Suppressor macrophage (primary cell): ENCODE measurements at regions not wholly inside any gene's neighbourhood (a gene's known extent, or its start where the extent isn't known, plus 50 kb on each side); places are given as distances from the start of the nearest gene placed in this dataset.
A peak's percentile ranks its signal among the peaks of the same experiment; 100 is the strongest.

Experiments
- DNase-seq, 4 experiments: peaks; one replicate each; pipeline ENCODE4 v3.0.0-alpha.2; 2020 to 2022

DNA sequence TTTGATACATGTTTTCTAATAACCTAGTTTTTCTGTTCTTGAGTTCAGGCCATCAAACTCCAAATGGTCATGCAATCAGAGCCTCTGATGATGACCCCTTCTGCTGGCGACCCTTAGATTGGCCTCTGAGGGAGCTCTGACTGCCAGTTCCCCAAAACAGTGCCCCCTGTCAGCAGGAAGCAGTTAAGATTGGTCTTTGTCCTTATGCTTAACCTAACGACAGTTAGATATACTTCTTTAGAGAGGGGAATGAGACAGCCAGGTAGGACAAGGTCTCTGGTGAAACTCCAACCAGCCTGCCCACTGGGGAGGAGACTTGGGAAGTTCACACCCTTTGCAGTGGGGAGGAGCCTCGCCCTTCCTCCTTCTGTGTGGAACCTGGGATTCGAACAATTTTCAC lies 390.4 kb upstream of the KIF2A start:
- DNase-seq: no peak

DNA sequence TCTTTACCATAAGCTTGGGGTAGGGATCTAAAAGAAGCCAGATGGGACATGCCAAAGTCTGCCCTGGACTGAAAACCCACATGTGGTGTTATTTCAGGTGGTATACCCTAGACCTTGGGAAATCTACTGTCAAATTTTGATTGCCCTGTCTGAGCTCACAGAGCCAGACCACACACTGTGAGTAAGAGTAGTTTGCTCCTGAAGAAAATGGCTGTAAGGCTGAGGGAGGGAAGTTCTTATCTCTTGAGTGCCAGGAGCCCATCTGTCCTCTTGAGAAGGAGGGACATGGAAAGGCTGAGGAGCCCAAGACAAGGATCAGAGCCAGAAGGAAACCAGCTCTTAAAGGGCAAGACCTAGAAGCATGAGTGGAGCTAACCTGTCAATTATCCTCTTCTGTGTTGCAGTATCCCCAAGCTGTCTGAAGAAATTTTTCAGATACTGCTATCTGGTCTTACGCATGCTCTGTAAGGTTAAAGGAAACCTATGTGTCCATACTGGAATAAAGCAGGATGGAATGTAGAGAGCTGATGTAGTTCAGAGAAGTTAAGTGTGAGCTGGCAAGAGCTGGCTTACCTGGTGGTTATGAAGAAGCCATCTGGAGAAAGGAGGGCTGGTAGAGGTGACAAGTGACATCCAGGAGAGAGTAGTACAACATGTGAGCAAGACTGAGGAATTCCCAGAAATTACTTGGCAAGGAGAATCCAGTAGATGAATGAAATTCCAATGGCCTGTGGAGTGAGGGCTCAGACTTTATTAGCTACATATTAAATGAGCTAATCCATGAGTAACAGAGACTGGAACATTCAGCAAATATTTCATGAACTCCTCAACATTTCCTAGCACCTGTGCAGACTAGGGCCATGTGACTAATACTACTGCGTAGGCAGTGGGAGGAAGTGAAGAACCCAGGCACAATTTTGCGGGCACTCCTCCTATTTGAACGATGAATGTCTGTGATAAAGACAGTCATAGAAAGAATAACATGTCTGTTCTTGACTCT lies 389.1 kb upstream of the KIF2A start:
- no peak for DNase-seq

DNA sequence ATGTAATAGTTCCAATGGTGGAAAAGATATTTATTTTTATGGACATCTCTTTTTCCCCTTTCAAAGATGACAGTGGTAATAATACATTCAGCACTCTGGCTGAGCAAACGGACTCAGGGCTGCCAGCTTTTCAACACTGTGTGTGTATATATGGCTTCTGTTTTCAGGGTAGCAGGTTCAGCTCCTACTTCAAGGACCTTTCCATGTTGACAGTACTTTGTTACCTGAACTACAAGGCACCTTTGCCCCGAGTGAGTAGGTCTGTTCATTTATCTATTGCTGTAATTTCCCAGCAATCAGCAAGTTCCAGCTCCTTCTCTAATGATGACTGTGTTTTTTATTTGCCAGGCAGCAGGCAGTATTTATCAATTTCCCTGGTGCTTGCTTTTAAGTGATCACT lies 387.4 kb upstream of the KIF2A start:
- DNase-seq: no peak

DNA sequence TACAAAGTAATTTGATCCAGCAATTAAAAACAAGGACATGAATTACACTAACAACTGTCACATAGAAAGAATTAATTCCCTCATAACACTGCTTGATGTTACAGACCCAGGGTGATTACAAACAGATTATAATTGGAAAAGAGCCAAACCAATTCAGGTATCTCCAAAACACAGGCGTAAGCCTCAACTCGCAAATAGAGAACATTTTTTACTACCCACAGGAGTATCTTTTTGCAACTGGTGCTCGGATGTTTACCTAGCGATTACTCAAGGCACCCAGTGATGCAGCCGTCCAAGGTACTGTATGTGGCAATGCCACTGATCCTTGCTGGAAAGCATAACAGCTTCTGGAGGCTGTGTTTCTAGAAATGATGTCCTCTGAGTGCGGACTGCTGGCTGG lies 386.1 kb upstream of the KIF2A start:
- DNase-seq: no peak

DNA sequence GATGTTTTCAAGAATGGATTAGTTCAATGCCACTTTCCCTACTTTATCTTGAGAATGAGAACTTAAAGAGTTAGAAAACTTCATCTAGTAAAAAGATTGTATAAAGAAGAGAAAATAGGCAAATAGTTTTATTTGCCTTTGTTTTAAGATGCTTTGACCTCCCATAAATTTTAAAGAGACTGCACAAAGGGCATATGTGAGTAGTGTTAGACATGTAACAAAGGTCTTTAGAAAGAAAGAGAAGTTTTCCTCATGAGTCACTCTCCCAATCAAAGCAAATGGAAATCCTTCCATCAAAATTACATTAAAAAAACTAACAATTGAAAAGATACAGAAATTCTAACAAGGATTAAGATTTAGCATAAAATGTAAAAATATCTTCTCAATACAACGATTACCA lies 381.8 kb upstream of the KIF2A start:
- no peak for DNase-seq

DNA sequence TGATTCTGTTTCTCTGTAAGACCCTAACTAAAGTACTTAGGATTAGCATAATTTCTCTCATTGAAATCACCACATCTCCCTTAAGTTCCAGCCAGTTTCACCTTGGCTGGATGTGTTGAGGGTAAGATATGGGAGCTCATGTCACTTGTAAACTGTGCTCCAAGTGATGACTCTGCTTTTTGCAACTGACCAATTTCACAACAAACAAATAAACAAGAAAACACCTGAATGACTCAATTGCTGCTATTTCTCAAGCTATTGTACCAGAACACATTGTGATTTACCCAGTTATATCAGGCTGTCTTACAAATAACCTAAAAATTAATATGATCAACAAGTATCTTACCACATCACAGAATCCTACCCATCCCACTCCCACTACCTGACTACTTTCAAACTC lies 379.1 kb upstream of the KIF2A start:
- DNase-seq: no peak

DNA sequence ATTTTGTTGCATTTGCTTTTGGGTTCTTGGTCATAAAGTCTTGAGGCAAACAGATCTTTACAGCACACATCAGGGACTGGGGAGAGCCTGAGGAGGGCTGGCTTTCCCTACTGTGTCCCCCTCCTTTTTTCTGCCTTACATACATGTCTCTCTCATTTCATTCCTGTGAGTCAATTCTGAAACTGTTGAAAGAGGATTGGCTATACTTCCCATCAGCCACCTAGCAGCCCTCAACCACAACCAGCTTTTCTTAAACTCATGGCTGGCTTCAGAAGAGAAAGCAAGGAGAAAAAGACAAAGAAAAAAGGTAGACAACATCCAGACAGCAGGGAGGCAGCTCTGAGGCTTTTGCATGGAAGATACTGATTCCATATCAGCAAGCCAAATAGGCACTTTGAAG lies 374.8 kb upstream of the KIF2A start:
- no peak for DNase-seq

DNA sequence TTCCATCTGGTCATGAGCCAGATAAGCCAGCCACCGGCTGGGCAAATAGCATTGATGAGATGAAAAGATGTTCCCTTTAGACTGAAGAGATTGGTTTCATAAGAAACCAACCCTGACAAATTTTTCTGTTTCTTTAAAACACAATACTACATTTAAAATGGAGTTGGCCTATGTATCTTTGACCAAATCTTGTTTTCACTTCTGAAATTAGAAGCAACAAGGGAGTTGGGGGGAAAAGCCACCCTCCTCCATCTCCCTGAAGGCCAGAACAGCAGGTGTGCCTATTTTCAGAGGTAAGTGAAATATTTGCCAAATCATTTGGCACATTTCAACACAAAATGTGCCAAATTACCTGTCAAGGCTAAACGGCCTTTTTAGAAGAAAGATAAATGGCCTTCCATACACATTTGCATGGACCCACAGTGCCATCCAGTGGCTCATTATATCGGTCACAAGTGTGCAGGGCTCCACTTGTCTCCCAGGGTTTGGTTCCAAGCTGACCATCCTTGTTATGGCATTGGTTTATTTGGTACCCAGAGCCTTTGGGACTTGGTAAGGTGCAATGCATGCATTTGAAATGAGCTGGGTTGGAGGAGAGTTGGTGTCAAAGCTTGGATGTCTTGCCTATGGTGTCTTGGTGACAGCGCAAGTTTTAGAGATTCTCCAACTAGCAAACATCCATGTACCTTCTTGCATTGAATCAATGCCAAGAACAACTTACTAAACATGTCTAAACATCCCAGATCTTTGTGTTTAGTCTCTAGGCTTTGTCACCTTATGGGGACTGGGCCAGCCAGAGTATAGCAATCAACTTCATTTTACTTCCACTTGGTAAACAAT lies 372.0 kb upstream of the KIF2A start:
- peak; percentile 56 to 70 (median 64) for DNase-seq

DNA sequence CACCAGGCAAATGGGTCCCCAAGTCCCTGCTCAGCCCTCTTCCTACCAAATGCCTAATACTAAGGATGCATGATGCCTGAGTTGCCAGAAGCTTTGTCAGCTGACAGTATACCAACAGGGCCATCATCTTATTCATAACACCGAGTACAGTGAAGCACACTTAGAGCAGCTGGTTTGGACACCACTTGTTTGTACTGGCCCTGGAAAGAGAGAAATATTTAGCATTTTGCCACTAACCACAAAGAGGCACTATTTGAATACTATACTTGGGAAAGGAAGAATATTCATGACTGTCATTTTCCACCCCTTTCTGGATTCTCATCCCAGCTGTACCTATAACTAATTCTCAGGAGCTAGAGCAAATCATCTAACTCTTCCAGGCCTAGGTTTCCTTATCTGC lies 364.4 kb upstream of the KIF2A start:
- no peak for DNase-seq

DNA sequence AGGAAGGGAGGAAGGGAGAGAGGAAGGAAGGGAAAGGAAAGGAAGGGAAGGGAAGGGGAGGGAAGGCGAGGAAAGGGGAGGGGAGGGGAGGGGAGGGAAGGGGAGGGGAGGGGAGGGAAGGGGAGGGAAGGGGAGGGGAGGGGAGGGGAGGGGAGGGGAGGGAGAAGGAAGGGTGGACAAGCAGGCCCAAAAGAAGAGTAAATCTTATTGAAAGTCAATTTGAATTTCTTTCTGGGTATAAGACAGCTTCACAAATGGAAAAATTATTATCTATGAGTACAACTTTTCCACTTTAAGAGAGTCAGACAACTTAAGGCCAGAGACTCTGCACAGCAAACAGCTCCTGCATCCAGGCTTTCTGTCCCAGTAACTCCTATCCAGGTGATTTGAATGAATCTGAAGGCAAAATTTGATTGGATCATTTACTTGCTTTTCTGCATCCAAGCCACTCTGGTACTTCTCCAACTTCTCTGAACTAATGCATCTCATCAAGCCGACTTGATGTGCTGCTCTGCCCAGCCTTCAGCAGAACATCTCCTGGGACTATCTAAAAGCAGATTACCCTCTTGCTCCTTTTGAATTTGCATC lies 363.4 kb upstream of the KIF2A start:
- DNase-seq: no peak

DNA sequence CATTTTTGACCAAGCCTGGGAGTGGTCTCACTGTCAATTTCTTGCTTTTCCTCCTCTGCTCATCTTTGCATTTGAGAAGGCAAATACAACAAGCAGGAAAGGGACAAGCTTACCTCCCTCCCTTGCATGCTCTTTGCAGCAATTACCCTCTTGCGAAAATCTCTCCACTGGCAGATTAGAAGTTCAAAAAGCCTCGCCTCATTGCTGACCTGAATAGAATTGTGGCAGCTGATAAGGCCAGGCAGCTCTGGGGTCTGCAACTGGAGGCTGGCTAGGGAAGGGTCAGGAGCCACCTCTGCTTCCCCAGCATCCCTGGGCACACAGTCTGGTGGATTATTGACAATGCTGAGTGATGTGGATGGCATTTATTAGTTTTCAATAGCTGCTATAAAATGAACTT lies 362.3 kb upstream of the KIF2A start:
- no peak for DNase-seq

DNA sequence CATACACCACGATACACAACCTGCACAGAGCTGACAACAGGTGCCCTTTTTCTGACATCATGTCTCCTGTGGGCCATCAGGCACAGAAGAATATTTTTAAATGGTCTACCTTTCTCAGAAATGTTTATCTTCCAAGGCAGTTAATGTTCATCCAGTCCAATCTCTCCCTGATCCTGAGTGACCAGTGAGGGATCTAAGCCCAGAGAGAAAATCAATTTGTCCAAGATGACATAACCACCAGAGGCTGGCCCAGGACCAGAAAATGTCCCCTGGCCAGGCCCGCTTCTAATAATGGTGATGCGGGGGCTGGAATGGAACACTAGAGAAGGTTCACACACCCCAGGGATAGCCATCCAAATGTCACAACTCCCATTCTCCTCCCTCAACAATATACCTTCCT lies 357.9 kb upstream of the KIF2A start:
- DNase-seq: no peak

DNA sequence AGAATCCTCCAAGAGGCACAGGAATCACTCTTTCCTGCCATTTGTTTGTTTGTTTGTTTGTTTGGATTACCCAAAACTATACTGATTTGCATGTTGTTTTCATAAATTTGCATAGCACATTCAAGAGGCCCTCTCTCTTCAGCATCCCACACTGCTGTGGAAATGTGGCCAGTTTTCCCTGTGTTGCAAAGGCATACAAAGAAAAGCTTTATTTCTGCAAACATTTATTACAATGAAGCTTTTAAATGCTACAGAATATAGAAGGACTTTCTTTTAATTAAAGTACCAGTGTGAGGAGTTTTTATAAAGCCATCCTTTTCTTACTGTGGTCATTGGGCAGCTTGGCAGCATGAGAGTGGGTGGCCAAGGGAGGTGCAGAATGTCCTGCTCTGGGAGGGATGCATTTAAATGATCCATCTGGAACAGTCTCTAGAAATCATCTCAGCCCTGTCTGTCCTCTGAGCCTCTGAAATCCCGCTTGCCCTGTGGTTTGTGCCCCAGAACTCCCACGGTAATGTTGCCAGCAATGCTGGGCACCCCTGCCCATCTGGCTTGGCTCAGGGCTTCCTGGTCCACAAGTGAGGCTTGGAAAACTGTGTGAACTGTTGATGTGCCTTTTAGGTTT lies 356.8 kb upstream of the KIF2A start:
- no peak for DNase-seq

DNA sequence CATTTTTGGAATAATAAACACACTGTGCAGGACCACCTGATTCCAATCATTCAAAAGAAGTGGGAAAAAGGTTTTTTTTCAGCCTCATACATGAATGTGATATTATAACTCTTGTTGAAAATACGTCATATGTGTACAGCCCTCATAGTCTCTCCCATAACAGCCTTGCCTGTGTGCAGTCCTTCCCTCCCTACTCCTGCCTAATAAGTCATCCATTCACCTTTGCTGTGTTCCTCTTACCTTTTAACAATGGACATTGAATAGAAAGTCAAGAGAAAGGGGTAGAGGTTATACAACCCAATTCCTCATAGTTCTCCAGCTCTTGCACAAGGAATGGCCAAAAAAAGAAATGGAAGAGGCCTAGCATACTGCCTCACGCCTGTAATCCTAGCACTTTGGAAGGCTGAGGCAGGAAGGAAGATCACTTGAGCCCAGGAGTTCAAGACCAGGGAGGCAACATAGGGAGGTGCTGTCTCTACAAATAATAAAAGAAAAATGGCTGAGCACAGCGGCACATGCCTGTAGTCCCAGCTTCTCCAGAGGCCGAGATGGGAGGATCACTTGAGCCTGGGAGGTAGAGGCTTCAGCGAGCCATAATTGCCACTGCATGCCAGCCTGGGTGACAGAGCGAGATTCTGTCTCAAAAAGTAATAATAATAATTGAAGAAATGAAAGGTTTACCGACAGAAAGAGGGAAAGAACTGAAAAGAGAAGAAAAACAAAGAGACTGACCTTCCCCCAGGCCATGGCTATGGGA lies 356.1 kb upstream of the KIF2A start:
- no peak for DNase-seq

DNA sequence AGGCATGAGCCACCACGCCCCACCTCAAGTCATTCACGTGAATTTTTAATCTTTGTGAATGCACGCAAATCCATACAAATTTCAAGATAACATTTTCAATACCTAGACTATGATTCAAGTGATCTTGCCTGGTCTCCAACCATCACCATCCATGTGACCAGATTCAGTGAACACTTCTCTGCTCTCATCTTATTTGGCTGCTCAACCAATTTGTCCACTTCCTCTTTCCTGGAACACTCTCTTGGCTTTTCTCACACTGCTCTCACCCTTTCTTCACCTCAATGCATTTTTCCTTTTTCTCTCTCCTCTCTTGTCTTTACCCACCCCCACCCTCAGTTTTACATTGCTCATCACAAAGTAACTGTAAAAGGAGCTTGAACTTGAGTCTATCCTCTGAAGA lies 354.7 kb upstream of the KIF2A start:
- no peak for DNase-seq

DNA sequence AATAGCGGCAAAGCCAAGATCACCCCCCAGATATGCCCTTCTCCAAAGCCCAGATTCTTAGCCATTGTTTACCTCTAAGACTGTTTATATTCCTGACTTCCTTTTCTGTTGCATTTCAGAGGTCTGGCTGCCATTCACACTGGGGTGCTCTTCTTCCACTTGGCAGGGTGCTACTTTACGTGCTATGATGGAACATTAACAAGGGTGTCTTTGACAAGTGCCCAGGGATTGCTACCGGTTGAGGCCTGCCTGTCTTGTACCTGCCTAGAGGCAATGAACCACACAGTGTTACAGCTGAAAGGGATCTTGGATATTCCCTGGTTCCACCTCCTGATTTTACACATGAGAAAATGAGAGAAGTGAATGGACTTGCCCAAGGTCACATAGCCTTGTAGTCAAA lies 352.1 kb upstream of the KIF2A start:
- DNase-seq: no peak

DNA sequence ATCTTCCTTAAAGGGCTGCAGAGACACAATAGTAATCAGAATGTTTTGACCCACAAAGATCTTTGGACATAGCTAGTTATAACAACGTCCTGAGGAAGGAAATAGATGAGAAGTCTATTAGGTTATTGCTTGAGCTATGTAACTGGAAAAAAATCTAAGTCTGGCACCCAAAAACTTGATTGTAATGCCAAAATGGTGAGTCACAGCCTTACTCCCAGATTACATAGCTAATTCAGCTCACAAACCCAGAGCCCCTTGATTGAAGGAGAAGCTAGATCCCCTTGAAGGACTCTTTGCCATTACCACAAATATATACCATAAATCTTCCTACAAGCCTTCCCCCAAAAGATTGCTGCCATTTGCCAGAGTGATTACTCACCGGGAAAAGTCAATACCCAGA lies 341.8 kb upstream of the KIF2A start:
- DNase-seq: no peak

DNA sequence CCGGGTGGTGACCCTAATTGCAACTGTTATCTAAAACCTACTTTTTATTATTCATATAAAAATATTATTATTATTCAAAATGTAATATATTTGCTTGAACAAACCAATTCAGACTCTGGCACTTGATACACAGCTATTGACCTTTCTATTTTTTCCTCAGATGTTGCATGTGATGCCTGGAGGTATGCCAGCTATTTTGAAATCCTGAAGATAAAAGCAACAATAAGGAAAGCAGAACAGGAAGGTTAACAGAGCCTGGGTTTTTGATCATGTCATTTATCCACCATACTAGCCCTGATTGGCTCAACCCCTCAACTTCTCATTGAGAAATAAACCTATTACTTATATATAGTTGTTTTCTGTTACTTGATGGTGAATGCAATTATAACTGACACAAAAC lies 340.9 kb upstream of the KIF2A start:
- peak in 3 of 4 experiments; percentile 6 to 17 (median 10) for DNase-seq

DNA sequence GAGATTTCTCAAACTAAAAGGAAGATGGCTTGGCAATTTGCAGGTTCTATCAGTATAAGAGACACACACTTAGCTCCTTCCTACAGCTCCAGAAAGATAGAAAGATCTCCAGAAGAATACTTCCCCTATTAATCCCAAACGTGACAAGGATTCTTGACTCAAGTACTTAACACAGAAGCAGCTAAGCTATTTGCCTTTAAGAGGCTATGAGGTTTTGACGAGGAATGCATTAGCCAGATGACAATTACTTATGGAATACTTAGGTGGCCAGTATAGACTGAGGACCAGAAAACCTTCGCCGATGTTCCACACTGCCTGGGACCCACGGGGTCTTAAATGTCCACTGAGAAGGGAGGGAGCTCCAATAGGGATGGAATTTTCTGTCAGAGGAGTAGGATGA lies 340.5 kb upstream of the KIF2A start:
- DNase-seq: no peak

DNA sequence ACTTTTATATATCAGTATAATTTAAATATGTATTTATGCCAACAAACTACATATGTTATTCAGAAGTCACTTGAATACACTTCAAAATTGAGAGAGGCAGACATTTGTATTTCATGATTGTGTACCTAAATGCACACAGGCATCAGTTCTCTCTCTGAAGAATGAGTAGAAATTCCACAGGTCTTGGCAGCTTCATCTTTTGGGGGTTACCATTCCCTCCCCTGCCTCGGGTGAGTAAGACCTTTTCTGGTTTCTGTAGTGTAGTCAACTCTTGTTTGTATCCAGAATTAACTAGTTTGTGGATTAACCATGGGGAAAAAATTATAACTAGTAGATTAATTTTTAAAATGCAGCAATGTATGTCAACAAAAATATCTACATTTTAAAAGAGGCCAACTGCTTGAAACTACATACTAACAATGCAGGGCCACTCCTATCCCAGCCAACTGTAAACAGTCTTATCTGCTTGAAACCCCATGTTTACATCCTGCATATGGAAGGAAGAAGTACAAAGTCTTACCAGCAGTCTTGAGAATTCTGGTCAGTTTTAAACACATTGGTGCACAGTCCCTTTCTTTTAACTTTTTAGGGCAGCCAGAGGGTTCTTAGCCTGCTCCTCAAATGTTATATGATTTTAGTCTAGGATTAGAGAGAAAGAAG lies 339.6 kb upstream of the KIF2A start:
- DNase-seq: no peak

DNA sequence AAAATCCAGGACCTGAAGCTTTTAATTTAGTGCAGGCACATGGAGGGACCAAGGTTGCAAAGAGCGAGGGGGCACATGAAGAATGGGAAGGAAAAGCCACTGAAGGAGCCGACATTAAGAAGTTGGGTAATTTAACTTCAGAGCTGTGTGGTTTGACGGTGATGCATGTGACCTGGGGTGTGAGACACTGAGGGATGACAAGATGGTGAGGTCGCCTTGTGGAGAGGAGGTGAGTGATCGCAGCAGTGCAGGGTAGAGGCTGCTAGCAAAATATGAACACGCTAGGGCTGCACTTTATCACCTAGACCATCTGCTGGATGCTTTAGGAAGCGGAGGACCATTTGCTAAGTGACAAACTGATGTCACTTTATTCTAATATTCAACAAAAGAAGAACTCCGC lies 339.0 kb upstream of the KIF2A start:
- DNase-seq: no peak

DNA sequence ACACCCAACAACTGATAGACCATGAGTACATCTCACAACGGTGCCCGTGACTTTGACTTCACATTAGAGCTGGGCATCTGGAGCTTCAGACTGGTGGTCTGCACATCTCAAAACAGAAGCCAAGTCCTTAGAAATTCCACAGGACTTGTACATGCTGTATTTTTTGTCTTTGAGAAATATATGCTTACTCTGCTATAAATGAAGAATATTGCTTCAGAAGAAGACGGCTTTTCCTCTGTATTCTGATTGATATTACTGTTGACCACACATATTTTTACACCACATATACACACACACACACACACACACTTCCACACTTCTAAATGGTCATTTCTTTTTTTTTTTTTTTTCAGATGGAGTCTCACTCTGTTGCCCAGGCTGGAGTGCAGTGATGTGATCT lies 338.3 kb upstream of the KIF2A start:
- DNase-seq: no peak
